Psoas muscle (tissue), 7 donors: ENCODE measurements at regions not wholly inside any gene's neighbourhood (a gene's known extent, or its start where the extent isn't known, plus 50 kb on each side); places are given as distances from the start of the nearest gene placed in this dataset.

Source experiments
- ATAC-seq, 4 donors: fragments of 200-7000 bp; cut with Tn5 transposase; one replicate each; pipeline ENCODE4 v1.9.1; 2020; ENCODE audit warnings: moderate library complexity in 3 of 4, mild to moderate bottlenecking in 2 of 4
- DNase-seq, 2 donors: peaks; one replicate each; pipeline ENCODE4 v3.0.0-alpha.2; 2020
- H3K27ac ChIP-seq: fragments of 200-600 bp; one replicate; pipeline ENCODE4 v1.8.0; 2022
- H3K27me3 ChIP-seq, 3 donors: fragments of 200-600 bp in 1 of 3; one replicate each; pipeline versions ENCODE4 v1.6.1 to v1.8.0; 2013 to 2022; ENCODE audit warnings: low read length in 2 of 3, mild to moderate bottlenecking in 2 of 3, moderate library complexity in 1 of 3; ENCODE audit not compliant: insufficient read depth in 3 of 3
- H3K36me3 ChIP-seq, 2 donors: fragments of 200-600 bp in 1 of 2; one replicate each; pipeline versions ENCODE4 v1.6.1 to v1.8.0; 2013 to 2022; ENCODE audit warnings: low read depth in 1 of 2, mild to moderate bottlenecking in 1 of 2, moderate library complexity in 1 of 2; ENCODE audit not compliant: insufficient read depth in 1 of 2
- H3K4me1 ChIP-seq: fragments of 200-600 bp; one replicate; pipeline ENCODE4 v1.8.0; 2022
- H3K4me3 ChIP-seq: fragments of 200-600 bp; one replicate; pipeline ENCODE4 v1.8.0; 2022; ENCODE audit warnings: mild to moderate bottlenecking
- H3K9me3 ChIP-seq: fragments of 200-600 bp; one replicate; pipeline ENCODE4 v1.8.0; 2022
- WGBS, 3 donors: extraction: QIAGEN DNeasy Blood & Tissue Kit; methylation state at CpG; one replicate each; pipeline versions ENCODE4 v1.1.6 to v1.1.7; 2013; 5-methylcytosine and 5-hydroxymethylcytosine counted together
- intact Hi-C, 2 donors: fragments of 100-400 bp; cut with DNase I; formaldehyde crosslinking; loops; one replicate each; pipeline versions ENCODE4 v1.11.0 to v1.14.2; 2022
- TF ChIP-seq, protein P1 (sequence below): fragments of 200-600 bp; IDR thresholded peaks from one replicate; pipeline ENCODE4 v1.8.0; 2022; ENCODE audit warnings: antibody characterized with exemption
- donor health status: healthy with polysubstance abuse.
- donor health status: DM: no; HTN: no; CAD: no; lungs with moderate emphysema.
- donor health status: Bipolar disorder and iron deficiency.
- donor health status: healthy.
- donor health status: DM: yes; HTN: yes; CAD: no.
- donor health status: DM: no; HTN: no; CAD: no.
- donor health status: DM: yes; HTN: yes; CAD: no.

DNA sequence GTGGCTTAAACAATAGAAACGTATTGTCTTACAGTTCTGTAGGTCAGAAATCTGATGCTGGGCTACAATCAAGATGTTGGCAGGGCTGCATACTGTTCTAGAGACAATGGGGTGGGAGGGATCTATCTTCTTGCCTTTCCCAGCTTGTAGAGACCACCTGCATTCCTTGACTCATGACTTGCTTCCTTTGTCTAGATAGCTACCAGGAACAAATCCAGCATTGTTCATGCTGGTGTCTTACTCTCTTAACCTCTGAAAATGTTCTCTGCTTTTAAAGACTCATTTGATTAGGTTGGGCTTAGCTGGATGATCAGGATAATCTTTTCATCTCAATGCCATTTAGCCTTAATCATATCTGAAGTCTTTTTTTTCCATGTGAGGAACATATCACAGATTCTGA, 169.0 kb downstream of the ZNF330 start:
- Histone ChIP-seq H3K36me3 (no peaks in the 10 kb centered on the region), H3K27ac (no peak overlapping the region), H3K4me1 (no peaks in the 10 kb centered on the region), H3K27me3 (no peaks in the 10 kb centered on the region), H3K4me3 (no peak overlapping the region), H3K9me3 (no peaks in the 10 kb centered on the region)
- WGBS, 3 donors, result 54 to 76% (median 65%) methylated on average over 1 of the region's 1 CpG
- ATAC-seq (no peak), DNase-seq (no peak)
- intact Hi-C loops, result no loop called here
- TF ChIP-seq, protein P1, sequence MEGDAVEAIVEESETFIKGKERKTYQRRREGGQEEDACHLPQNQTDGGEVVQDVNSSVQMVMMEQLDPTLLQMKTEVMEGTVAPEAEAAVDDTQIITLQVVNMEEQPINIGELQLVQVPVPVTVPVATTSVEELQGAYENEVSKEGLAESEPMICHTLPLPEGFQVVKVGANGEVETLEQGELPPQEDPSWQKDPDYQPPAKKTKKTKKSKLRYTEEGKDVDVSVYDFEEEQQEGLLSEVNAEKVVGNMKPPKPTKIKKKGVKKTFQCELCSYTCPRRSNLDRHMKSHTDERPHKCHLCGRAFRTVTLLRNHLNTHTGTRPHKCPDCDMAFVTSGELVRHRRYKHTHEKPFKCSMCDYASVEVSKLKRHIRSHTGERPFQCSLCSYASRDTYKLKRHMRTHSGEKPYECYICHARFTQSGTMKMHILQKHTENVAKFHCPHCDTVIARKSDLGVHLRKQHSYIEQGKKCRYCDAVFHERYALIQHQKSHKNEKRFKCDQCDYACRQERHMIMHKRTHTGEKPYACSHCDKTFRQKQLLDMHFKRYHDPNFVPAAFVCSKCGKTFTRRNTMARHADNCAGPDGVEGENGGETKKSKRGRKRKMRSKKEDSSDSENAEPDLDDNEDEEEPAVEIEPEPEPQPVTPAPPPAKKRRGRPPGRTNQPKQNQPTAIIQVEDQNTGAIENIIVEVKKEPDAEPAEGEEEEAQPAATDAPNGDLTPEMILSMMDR, result no peak

DNA sequence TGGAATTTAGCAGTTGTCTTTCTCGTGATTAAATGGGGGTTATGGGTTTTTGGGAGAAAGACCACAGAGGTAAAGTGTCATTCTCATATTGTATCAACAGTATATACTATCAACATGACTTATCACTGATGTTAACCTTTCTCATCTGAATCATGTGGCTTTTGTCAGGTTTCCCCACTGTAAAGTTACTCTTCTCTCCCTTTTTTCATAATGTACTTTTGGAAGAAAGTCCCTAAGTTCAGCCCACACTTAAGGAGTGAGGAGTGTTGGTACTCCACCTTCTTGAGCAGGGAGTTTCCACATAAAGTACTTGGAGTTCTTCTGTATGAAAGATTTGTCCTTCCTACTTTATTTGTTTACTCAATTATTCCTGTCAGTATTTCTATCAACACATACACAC, 169.9 kb downstream of the ZNF330 start:
- Histone ChIP-seq H3K4me3 (no peak overlapping the region), H3K36me3 (no peaks in the 10 kb centered on the region), H3K27me3 (no peaks in the 10 kb centered on the region), H3K9me3 (no peaks in the 10 kb centered on the region), H3K4me1 (no peaks in the 10 kb centered on the region), H3K27ac (no peak overlapping the region)
- no peak for ATAC-seq
- intact Hi-C loops, result no loop called here
- DNase-seq, result no peak
- 54 to 63% (median 59%) methylated on average over 1 of the region's 1 CpG for WGBS, 3 donors
- TF ChIP-seq, protein P1, result no peak

DNA sequence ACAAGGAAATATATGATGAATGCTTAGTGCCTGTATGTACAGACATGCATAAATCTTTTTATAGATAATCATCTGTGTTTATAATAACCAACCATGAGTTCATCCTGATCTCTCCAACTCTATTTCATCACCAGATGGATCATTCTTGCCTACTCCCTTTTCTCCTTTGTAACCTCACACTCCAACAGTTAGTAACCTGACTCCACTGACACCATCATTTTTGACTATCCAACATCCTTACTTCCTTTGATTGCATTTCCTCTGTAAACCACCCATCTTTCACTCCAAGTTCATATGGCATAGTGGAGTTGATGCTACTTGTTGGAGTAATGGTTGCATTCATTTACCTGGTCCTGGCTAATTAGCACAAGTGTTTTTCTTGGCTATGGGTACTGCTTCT, 170.6 kb downstream of the ZNF330 start:
- Histone ChIP-seq H3K4me3 (no peak overlapping the region), H3K27ac (no peak overlapping the region), H3K4me1 (no peaks in the 10 kb centered on the region), H3K9me3 (no peaks in the 10 kb centered on the region), H3K27me3 (no peaks in the 10 kb centered on the region), H3K36me3 (no peaks in the 10 kb centered on the region)
- intact Hi-C loops, result no loop called here
- DNase-seq (no peak), ATAC-seq (no peak)
- TF ChIP-seq, protein P1, result no peak

DNA sequence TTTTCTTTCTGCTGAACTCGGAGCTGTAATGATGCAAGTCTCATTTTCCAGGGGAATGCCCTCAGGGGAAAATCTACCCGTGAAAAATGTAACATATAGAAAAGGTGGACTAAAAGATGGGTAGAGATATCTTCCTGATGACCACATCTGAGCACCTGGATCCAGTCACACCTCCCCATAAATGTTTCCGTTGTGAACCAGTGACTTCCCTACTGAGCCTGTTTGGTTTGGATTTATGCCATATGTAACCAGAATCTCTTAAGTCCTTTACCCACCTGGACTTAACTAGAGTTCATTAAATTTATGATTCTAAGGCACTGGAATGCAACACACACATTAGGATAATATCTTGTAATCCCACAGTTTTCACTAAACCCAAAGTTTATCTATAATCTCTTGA, 171.1 kb downstream of the ZNF330 start:
- Histone ChIP-seq H3K27me3 (no peaks in the 10 kb centered on the region), H3K36me3 (no peaks in the 10 kb centered on the region), H3K4me1 (no peaks in the 10 kb centered on the region), H3K27ac (no peak overlapping the region), H3K9me3 (no peaks in the 10 kb centered on the region), H3K4me3 (no peak overlapping the region)
- no peak for DNase-seq
- WGBS, 3 donors, result 50 to 60% (median 52%) methylated on average over 3 of the region's 3 CpGs
- intact Hi-C loops, result no loop called here
- no peak for ATAC-seq
- TF ChIP-seq, protein P1, result no peak

DNA sequence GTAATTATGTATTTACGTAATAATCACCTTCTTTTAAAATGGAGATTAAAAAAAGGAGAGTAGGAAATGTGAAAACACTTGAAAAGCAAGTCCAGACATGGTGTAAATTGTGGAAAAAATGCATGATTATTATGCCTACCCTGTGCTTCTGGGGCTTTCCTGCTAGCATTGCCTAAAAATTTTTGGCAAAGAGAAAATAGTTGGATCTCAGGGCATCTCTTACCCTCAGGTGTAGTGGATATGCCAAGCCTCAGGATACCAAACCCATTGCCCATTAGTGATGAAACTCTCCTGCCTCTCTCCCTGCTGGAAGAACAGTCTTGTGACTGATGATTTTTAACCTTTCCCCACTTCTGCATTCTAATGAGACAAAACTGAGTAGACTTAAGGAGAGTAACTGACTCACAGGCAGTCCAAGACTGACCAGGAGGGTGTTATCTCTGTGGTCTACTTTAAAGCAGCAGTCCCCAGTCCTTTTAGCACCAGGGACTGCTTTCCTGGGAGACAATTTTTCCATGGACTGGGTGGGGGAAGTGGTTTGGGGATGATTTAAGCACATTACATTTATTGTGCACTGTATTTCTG, 174.6 kb downstream of the ZNF330 start:
- WGBS, 3 donors, result 89 to 96% (median 94%) methylated on average over 1 of the region's 1 CpG
- Histone ChIP-seq H3K4me1 (no peaks in the 10 kb centered on the region), H3K9me3 (no peaks in the 10 kb centered on the region), H3K27me3 (no peaks in the 10 kb centered on the region), H3K27ac (no peak overlapping the region), H3K36me3 (no peaks in the 10 kb centered on the region), H3K4me3 (no peak overlapping the region)
- DNase-seq (no peak), ATAC-seq (no peak)
- TF ChIP-seq, protein P1, result no peak
- intact Hi-C loops, result no loop called here
